WTC11 (cell line): ENCODE measurements at regions not wholly inside any gene's neighbourhood (a gene's known extent, or its start where the extent isn't known, plus 50 kb on each side); places are given as distances from the start of the nearest gene placed in this dataset.

Experiments
- ATAC-seq: fragments of 200-7000 bp; cut with Tn5 transposase; 2 replicates; pipeline ENCODE4 v1.10.0; 2021; ENCODE audit warnings: mild to moderate bottlenecking, moderate library complexity
- CTCF ChIA-PET: fragments of 300-600 bp; sonication (Branson Sonifier 250); formaldehyde crosslinking; loops from one replicate; lab custom pipeline; 2021; ENCODE audit warnings: antibody characterized with exemption; lab: Charles Lee
- POLR2A ChIA-PET: fragments of 350-600 bp; sonication (Branson Sonifier 250); formaldehyde crosslinking; loops from one replicate; lab custom pipeline; 2021; ENCODE audit warnings: antibody characterized with exemption; lab: Charles Lee
- DNase-seq: peaks from one replicate; pipeline ENCODE4 v3.0.0; 2021; ENCODE audit warnings: low spot score
- H3K27ac Mint-ChIP-seq: 2 replicates; pipeline ENCODE4 v1.8.0; 2021; ENCODE audit warnings: mixed read lengths
- H3K27me3 Mint-ChIP-seq: 2 replicates; pipeline ENCODE4 v1.8.0; 2021; ENCODE audit warnings: low read depth, mild to moderate bottlenecking, moderate library complexity, mixed read lengths
- H3K36me3 Mint-ChIP-seq: 2 replicates; pipeline ENCODE4 v1.8.0; 2021; ENCODE audit warnings: mixed read lengths
- H3K4me1 Mint-ChIP-seq: 2 replicates; pipeline ENCODE4 v1.8.0; 2022; ENCODE audit warnings: mixed read lengths
- H3K4me3 Mint-ChIP-seq: 2 replicates; pipeline ENCODE4 v1.8.0; 2021; ENCODE audit warnings: mild to moderate bottlenecking, moderate library complexity, mixed read lengths
- H3K9me3 Mint-ChIP-seq: 2 replicates; pipeline ENCODE4 v1.8.0; 2021; ENCODE audit warnings: mixed read lengths
- GABPB1 ChIP-seq: sonication (generic); formaldehyde crosslinking; IDR thresholded peaks from 2 replicates; pipeline ENCODE4 v1.8.1; 2023; ENCODE audit warnings: mild to moderate bottlenecking, missing genetic modification reagents
- HMGA2 ChIP-seq: fragments of 250-450 bp; sonication (Bioruptor Pico); IDR thresholded peaks from 2 replicates; pipeline ENCODE4 v1.4.0; 2021; ENCODE audit warnings: mild to moderate bottlenecking, moderate library complexity
- JAZF1 ChIP-seq: fragments of 250-450 bp; sonication (Bioruptor Pico); IDR thresholded peaks from 2 replicates; pipeline ENCODE4 v1.9.0; 2021; ENCODE audit warnings: moderate library complexity, mild to moderate bottlenecking, inconsistent platforms
- SOX15 ChIP-seq: fragments of 250-450 bp; sonication (Bioruptor Pico); IDR thresholded peaks from 2 replicates; pipeline ENCODE4 v1.9.0; 2021; ENCODE audit warnings: mild to moderate bottlenecking
- TEAD4 ChIP-seq: sonication (generic); formaldehyde crosslinking; IDR thresholded peaks from 2 replicates; pipeline ENCODE4 v1.8.0; 2022; ENCODE audit warnings: mild to moderate bottlenecking, missing genetic modification reagents
- ZNF138 ChIP-seq: sonication (generic); formaldehyde crosslinking; conservative IDR thresholded peaks from 2 replicates; pipeline ENCODE4 v1.8.1; 2022; ENCODE audit warnings: mild to moderate bottlenecking, moderate library complexity, missing genetic modification reagents
- ZNF219 ChIP-seq: sonication (generic); formaldehyde crosslinking; IDR thresholded peaks from 2 replicates; pipeline ENCODE4 v1.8.0; 2023; ENCODE audit warnings: missing genetic modification reagents, mild to moderate bottlenecking, borderline replicate concordance
- TF ChIP-seq, protein P1 (sequence below): fragments of 200-600 bp; IDR thresholded peaks from 2 replicates; pipeline ENCODE4 v1.8.0; 2022; ENCODE audit warnings: antibody characterized with exemption
- TF ChIP-seq, protein P2 (sequence below): sonication (generic); formaldehyde crosslinking; IDR thresholded peaks from 2 replicates; pipeline ENCODE4 v1.8.1; 2023; ENCODE audit warnings: mild to moderate bottlenecking, missing genetic modification reagents, borderline replicate concordance
- TF ChIP-seq, protein P3 (sequence below): sonication (generic); formaldehyde crosslinking; IDR thresholded peaks from 2 replicates; pipeline ENCODE4 v1.8.1; 2022; ENCODE audit warnings: low read depth, mild to moderate bottlenecking, moderate library complexity, missing genetic modification reagents, borderline replicate concordance
- TF ChIP-seq, protein P4 (sequence below): sonication (generic); formaldehyde crosslinking; conservative IDR thresholded peaks from 2 replicates; pipeline ENCODE4 v1.8.1; 2022; ENCODE audit warnings: mild to moderate bottlenecking, missing genetic modification reagents
- TF ChIP-seq, protein P5 (sequence below): sonication (generic); formaldehyde crosslinking; IDR thresholded peaks from 2 replicates; pipeline ENCODE4 v1.8.1; 2023; ENCODE audit warnings: mild to moderate bottlenecking, missing genetic modification reagents
- TF ChIP-seq, protein P6 (sequence below): fragments of 250-450 bp; sonication (Bioruptor Pico); IDR thresholded peaks from 2 replicates; pipeline ENCODE4 v1.9.0; 2021; ENCODE audit warnings: mild to moderate bottlenecking
- TF ChIP-seq, protein P7 (sequence below): fragments of 250-450 bp; sonication (Bioruptor Pico); IDR thresholded peaks from 2 replicates; pipeline ENCODE4 v1.9.0; 2021; ENCODE audit warnings: mild to moderate bottlenecking, borderline replicate concordance
- TF ChIP-seq, protein P8 (sequence below): sonication (generic); formaldehyde crosslinking; IDR thresholded peaks from 2 replicates; pipeline ENCODE4 v1.8.1; 2022; ENCODE audit warnings: missing genetic modification reagents, borderline replicate concordance

DNA sequence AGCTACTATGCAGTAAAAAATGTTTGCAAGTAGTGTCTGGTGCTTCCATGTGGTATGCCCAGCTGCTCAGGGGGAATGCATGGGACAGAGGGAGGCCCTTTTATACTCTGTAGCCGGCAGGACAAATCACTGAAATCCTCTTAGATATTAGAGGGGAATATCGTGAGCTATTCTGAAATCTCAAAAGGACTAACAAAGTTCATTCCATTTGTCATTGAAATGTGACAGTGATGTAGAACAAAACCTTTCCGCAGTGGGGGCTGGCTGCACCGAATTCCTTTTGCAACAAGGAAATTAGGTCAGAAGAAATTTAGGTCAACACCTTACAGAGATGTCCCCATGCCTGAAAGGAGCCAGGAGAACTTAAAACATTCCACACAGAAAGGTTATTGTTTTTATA lies 72.4 kb upstream of the MEF2C start (continued):
- TF ChIP-seq, protein P1, sequence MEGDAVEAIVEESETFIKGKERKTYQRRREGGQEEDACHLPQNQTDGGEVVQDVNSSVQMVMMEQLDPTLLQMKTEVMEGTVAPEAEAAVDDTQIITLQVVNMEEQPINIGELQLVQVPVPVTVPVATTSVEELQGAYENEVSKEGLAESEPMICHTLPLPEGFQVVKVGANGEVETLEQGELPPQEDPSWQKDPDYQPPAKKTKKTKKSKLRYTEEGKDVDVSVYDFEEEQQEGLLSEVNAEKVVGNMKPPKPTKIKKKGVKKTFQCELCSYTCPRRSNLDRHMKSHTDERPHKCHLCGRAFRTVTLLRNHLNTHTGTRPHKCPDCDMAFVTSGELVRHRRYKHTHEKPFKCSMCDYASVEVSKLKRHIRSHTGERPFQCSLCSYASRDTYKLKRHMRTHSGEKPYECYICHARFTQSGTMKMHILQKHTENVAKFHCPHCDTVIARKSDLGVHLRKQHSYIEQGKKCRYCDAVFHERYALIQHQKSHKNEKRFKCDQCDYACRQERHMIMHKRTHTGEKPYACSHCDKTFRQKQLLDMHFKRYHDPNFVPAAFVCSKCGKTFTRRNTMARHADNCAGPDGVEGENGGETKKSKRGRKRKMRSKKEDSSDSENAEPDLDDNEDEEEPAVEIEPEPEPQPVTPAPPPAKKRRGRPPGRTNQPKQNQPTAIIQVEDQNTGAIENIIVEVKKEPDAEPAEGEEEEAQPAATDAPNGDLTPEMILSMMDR = no peak
- TF ChIP-seq GABPB1 (no peak), ZNF219 (CRISPR knock-in tag) (no peak)
- TF ChIP-seq, protein P2, sequence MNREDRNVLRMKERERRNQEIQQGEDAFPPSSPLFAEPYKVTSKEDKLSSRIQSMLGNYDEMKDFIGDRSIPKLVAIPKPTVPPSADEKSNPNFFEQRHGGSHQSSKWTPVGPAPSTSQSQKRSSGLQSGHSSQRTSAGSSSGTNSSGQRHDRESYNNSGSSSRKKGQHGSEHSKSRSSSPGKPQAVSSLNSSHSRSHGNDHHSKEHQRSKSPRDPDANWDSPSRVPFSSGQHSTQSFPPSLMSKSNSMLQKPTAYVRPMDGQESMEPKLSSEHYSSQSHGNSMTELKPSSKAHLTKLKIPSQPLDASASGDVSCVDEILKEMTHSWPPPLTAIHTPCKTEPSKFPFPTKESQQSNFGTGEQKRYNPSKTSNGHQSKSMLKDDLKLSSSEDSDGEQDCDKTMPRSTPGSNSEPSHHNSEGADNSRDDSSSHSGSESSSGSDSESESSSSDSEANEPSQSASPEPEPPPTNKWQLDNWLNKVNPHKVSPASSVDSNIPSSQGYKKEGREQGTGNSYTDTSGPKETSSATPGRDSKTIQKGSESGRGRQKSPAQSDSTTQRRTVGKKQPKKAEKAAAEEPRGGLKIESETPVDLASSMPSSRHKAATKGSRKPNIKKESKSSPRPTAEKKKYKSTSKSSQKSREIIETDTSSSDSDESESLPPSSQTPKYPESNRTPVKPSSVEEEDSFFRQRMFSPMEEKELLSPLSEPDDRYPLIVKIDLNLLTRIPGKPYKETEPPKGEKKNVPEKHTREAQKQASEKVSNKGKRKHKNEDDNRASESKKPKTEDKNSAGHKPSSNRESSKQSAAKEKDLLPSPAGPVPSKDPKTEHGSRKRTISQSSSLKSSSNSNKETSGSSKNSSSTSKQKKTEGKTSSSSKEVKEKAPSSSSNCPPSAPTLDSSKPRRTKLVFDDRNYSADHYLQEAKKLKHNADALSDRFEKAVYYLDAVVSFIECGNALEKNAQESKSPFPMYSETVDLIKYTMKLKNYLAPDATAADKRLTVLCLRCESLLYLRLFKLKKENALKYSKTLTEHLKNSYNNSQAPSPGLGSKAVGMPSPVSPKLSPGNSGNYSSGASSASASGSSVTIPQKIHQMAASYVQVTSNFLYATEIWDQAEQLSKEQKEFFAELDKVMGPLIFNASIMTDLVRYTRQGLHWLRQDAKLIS (CRISPR knock-in tag) = no peak
- TF ChIP-seq, protein P3, sequence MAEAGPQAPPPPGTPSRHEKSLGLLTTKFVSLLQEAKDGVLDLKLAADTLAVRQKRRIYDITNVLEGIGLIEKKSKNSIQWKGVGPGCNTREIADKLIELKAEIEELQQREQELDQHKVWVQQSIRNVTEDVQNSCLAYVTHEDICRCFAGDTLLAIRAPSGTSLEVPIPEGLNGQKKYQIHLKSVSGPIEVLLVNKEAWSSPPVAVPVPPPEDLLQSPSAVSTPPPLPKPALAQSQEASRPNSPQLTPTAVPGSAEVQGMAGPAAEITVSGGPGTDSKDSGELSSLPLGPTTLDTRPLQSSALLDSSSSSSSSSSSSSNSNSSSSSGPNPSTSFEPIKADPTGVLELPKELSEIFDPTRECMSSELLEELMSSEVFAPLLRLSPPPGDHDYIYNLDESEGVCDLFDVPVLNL = no peak
- TF ChIP-seq, all 79 proteins: peak for 0

DNA sequence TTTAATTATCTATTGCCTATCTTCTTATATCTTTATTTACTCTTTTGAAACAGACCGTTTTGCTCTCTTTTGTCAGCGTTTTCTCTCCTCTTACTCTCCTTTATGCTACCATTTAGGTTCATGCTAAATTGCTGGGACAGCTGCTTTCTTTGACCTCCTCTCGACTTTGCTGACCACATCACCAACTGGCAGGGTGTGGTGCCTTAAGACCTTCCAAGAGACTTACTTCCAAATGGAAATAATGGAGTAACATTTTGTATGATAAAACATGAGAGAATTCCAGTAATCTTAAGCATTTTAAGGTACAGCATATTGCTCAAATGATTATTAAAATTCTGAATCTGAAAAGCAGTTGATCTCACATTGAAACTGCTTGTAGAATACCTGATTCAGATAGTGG lies 71.5 kb upstream of the MEF2C start:
- H3K36me3 Mint-ChIP-seq = no peaks in the 10 kb centered on the region
- H3K27me3 Mint-ChIP-seq = no peaks in the 10 kb centered on the region
- peaks cover 38% of the 10 kb centered on the region for H3K4me1 Mint-ChIP-seq
- no peaks in the 10 kb centered on the region for H3K9me3 Mint-ChIP-seq
- no peak for TF ChIP-seq ZNF138 (CRISPR knock-in tag)
- TF ChIP-seq JAZF1 = no peak
- no peak for TF ChIP-seq SOX15 (CRISPR knock-in tag)
- TF ChIP-seq, protein P4, sequence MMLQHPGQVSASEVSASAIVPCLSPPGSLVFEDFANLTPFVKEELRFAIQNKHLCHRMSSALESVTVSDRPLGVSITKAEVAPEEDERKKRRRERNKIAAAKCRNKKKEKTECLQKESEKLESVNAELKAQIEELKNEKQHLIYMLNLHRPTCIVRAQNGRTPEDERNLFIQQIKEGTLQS (CRISPR knock-in tag) = no peak
- TF ChIP-seq HMGA2 (CRISPR knock-in tag) = no peak
- TF ChIP-seq TEAD4 (CRISPR knock-in tag) = no peak
- TF ChIP-seq, all 79 proteins: peak for 0
- DNase-seq = no peak
- no peak overlapping the region for H3K27ac Mint-ChIP-seq
- ChIA-PET POLR2A (no interaction called here), CTCF (no interaction called here)
- H3K4me3 Mint-ChIP-seq = no peak overlapping the region
- no peak for ATAC-seq

DNA sequence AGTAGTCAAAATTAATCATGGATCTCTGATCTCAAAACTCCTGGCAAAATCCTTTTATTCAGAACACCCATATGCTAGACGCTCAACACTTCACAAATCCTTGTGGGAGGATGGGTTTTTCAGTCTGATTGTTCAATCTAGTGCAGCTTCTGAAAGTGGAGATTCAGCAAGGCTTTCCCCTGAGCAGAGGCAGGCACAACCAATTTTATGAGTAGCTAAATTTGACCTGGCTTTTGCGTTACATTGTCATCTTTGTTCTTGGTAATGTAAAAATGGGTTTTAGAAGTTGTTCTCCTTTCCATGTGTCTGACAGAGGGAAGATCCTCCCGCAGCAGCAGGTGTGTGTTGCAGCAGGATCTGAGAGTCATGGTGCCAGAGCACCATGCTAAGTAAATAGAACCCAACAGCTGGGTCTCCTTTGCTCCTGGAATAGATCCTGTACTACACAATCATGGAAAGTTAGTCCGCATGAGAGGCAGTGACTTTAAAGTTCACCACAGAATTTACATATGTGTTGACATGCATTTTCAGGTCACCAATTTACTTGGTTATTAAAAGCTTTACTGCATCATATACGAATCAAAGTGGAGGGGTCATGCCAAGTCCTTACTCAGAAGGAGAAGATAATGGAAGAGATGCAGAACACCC lies 70.1 kb upstream of the MEF2C start:
- ATAC-seq (no peak), DNase-seq (no peak)
- Mint-ChIP-seq H3K27me3 (no peaks in the 10 kb centered on the region), H3K27ac (no peak overlapping the region), H3K9me3 (no peaks in the 10 kb centered on the region), H3K36me3 (no peaks in the 10 kb centered on the region), H3K4me3 (no peak overlapping the region), H3K4me1 (peaks cover 52% of the 10 kb centered on the region)
- POLR2A ChIA-PET = no interaction called here
- CTCF ChIA-PET = no interaction called here
- TF ChIP-seq, protein P5, sequence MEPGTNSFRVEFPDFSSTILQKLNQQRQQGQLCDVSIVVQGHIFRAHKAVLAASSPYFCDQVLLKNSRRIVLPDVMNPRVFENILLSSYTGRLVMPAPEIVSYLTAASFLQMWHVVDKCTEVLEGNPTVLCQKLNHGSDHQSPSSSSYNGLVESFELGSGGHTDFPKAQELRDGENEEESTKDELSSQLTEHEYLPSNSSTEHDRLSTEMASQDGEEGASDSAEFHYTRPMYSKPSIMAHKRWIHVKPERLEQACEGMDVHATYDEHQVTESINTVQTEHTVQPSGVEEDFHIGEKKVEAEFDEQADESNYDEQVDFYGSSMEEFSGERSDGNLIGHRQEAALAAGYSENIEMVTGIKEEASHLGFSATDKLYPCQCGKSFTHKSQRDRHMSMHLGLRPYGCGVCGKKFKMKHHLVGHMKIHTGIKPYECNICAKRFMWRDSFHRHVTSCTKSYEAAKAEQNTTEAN (CRISPR knock-in tag) = no peak
- TF ChIP-seq, protein P6, sequence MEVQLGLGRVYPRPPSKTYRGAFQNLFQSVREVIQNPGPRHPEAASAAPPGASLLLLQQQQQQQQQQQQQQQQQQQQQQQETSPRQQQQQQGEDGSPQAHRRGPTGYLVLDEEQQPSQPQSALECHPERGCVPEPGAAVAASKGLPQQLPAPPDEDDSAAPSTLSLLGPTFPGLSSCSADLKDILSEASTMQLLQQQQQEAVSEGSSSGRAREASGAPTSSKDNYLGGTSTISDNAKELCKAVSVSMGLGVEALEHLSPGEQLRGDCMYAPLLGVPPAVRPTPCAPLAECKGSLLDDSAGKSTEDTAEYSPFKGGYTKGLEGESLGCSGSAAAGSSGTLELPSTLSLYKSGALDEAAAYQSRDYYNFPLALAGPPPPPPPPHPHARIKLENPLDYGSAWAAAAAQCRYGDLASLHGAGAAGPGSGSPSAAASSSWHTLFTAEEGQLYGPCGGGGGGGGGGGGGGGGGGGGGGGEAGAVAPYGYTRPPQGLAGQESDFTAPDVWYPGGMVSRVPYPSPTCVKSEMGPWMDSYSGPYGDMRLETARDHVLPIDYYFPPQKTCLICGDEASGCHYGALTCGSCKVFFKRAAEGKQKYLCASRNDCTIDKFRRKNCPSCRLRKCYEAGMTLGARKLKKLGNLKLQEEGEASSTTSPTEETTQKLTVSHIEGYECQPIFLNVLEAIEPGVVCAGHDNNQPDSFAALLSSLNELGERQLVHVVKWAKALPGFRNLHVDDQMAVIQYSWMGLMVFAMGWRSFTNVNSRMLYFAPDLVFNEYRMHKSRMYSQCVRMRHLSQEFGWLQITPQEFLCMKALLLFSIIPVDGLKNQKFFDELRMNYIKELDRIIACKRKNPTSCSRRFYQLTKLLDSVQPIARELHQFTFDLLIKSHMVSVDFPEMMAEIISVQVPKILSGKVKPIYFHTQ (CRISPR knock-in tag) = no peak
- TF ChIP-seq, protein P7, sequence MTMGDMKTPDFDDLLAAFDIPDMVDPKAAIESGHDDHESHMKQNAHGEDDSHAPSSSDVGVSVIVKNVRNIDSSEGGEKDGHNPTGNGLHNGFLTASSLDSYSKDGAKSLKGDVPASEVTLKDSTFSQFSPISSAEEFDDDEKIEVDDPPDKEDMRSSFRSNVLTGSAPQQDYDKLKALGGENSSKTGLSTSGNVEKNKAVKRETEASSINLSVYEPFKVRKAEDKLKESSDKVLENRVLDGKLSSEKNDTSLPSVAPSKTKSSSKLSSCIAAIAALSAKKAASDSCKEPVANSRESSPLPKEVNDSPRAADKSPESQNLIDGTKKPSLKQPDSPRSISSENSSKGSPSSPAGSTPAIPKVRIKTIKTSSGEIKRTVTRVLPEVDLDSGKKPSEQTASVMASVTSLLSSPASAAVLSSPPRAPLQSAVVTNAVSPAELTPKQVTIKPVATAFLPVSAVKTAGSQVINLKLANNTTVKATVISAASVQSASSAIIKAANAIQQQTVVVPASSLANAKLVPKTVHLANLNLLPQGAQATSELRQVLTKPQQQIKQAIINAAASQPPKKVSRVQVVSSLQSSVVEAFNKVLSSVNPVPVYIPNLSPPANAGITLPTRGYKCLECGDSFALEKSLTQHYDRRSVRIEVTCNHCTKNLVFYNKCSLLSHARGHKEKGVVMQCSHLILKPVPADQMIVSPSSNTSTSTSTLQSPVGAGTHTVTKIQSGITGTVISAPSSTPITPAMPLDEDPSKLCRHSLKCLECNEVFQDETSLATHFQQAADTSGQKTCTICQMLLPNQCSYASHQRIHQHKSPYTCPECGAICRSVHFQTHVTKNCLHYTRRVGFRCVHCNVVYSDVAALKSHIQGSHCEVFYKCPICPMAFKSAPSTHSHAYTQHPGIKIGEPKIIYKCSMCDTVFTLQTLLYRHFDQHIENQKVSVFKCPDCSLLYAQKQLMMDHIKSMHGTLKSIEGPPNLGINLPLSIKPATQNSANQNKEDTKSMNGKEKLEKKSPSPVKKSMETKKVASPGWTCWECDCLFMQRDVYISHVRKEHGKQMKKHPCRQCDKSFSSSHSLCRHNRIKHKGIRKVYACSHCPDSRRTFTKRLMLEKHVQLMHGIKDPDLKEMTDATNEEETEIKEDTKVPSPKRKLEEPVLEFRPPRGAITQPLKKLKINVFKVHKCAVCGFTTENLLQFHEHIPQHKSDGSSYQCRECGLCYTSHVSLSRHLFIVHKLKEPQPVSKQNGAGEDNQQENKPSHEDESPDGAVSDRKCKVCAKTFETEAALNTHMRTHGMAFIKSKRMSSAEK (CRISPR knock-in tag) = no peak
- TF ChIP-seq, protein P8, sequence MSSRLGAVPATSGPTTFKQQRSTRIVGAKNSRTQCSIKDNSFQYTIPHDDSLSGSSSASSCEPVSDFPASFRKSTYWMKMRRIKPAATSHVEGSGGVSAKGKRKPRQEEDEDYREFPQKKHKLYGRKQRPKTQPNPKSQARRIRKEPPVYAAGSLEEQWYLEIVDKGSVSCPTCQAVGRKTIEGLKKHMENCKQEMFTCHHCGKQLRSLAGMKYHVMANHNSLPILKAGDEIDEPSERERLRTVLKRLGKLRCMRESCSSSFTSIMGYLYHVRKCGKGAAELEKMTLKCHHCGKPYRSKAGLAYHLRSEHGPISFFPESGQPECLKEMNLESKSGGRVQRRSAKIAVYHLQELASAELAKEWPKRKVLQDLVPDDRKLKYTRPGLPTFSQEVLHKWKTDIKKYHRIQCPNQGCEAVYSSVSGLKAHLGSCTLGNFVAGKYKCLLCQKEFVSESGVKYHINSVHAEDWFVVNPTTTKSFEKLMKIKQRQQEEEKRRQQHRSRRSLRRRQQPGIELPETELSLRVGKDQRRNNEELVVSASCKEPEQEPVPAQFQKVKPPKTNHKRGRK (CRISPR knock-in tag) = no peak
